ENCODE measurements at regions not wholly inside any gene's neighbourhood (a gene's known extent, or its start where the extent isn't known, plus 50 kb on each side); places are given as distances from the start of the nearest gene placed in this dataset.

DNA sequence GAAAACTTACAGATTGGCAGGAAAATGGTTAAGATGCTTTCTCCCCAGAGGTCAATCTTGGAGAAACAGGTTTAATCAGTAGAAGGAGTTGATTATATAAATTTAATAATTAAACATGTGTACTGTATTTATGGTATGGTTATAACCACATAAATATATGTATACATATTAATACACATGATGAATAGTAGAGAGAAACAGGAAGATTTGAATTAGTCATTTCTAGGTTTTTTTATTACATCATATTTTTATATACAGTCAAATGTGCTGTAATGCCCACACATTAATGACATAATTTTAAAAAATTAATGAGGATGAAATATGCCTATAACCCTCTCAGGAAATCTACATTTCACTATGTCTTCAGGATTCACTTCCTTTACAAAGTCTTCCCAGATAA is 229.7 kb downstream of the IKZF2 start:
- Mint-ChIP-seq H3K36me3 (no peaks in the 10 kb centered on the region), H3K9me3 (no peaks in the 10 kb centered on the region), H3K27ac (no peak overlapping the region), H3K4me1 (no peaks in the 10 kb centered on the region), H3K4me3 (no peak overlapping the region), H3K27me3 (no peaks in the 10 kb centered on the region)

DNA sequence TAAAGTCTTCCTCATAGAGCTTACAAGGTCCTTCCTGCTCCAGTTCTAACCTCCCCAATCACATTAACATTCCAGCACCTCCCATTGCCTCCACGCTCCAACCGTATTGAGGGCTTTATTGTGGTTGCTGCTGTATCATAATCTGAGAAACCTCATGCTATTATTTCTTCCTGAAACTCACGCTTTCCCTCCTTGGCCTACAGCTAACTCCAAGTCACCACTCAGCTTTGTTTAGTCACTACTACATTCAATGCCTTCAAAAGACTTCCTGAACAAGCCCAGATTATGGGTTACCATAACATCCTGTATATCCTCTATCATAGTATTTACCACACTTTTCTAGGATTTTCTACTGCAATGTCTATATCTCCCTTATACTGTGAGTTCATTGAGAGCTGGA is 230.4 kb downstream of the IKZF2 start:
- Mint-ChIP-seq H3K4me1 (no peaks in the 10 kb centered on the region), H3K27me3 (peaks cover 2% of the 10 kb centered on the region), H3K9me3 (no peaks in the 10 kb centered on the region), H3K4me3 (no peak overlapping the region), H3K27ac (no peak overlapping the region), H3K36me3 (no peaks in the 10 kb centered on the region)

DNA sequence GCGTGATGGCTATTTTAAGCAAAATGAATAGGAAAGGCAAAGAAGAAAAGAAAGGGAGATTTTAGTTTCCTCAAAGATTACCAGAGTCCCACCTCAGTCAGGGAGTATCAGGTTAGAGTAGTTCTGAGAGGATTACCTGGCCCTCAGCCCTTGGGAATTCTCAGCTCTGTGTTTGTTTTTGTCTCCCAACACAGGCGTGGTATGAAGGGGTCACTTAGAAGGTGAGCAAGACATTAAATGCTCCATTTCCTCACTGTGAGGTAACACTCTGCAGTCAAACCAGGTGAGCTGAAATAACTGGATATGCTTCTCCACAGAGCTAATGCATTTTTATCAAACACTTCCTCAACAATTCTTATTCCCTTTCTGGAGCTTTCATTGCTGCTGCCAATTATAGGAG is 232.2 kb downstream of the IKZF2 start:
- no peak overlapping the region for H3K4me3 Mint-ChIP-seq
- no peaks in the 10 kb centered on the region for H3K9me3 Mint-ChIP-seq
- H3K4me1 Mint-ChIP-seq, result no peaks in the 10 kb centered on the region
- no peaks in the 10 kb centered on the region for H3K36me3 Mint-ChIP-seq
- no peak overlapping the region for H3K27ac Mint-ChIP-seq
- peaks cover 2% of the 10 kb centered on the region for H3K27me3 Mint-ChIP-seq

DNA sequence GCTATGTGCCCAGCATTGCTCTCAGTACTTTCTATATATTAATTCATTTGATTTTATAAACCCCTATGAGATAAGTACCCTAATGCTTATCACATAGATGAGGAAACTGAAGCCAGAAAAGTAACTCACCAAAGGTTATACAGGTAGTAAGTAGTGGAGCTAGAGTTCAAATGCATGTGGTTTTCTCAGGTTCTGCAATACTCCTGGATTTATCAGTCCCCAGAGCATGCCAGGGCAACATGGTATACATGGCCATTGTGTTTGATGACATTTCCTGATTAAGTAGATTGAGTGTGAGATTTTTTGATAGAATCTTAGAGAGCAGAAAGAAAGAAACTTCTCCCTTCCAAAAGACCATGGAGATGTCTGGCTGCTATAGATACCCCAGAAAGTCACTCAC is 233.1 kb downstream of the IKZF2 start:
- Mint-ChIP-seq H3K27me3 (peaks cover 2% of the 10 kb centered on the region), H3K27ac (no peak overlapping the region), H3K4me3 (no peak overlapping the region), H3K36me3 (no peaks in the 10 kb centered on the region), H3K4me1 (no peaks in the 10 kb centered on the region), H3K9me3 (no peaks in the 10 kb centered on the region)

DNA sequence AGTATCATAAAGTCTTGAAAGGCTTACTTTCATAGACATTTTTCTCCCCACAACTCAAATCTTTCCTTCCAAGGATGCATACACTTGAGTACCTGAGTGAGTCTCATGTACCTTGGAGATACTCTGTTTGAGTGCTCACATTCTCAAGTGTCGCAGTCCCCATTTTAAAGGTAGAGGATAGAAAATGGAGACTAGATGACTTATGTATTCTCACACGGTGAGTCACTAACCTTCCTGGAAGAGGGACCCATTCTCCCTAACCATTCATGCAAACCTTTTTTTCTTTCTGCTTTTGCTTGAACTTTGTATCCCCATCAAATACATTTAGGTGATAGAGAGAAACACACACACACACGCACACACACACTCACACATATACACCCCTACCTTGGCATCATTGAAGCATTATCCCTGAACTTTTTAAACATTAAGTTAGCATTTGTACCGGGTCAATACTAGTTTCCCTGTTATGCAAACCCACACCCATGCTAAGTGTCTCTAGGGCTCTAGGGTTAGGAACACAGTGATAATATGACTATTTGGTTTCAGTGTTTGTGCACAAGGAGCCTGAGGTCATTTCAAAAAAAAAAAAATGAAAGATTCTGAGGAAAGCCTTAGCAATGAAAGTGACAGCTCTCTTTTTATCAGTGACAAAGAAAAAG is 236.2 kb downstream of the IKZF2 start:
- H3K4me1 Mint-ChIP-seq, result no peaks in the 10 kb centered on the region
- no peak overlapping the region for H3K27ac Mint-ChIP-seq
- H3K36me3 Mint-ChIP-seq, result no peaks in the 10 kb centered on the region
- no peak overlapping the region for H3K4me3 Mint-ChIP-seq
- peaks cover 2% of the 10 kb centered on the region for H3K27me3 Mint-ChIP-seq
- H3K9me3 Mint-ChIP-seq, result no peaks in the 10 kb centered on the region

DNA sequence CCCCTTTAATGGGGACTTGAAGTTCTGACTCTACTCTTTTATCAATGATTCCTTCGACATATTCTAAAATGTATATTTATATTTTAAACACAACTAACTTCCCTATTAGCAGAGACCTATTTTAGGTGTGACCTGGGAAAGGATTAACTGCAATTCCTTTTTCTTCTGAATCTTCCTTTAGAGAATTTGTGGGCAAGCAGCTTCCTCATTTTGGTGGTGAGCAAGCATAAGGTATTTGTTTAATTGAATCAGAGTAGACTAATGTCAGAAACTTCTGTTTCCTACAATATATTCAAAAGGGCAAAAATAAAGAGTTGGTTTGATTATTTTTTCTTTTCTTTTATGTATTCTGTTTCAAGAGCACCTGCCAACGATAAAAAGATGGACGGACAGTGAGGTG is 237.0 kb downstream of the IKZF2 start:
- Mint-ChIP-seq H3K27me3 (peaks cover 2% of the 10 kb centered on the region), H3K4me1 (no peaks in the 10 kb centered on the region), H3K9me3 (no peaks in the 10 kb centered on the region), H3K4me3 (no peak overlapping the region), H3K27ac (no peak overlapping the region), H3K36me3 (no peaks in the 10 kb centered on the region)

DNA sequence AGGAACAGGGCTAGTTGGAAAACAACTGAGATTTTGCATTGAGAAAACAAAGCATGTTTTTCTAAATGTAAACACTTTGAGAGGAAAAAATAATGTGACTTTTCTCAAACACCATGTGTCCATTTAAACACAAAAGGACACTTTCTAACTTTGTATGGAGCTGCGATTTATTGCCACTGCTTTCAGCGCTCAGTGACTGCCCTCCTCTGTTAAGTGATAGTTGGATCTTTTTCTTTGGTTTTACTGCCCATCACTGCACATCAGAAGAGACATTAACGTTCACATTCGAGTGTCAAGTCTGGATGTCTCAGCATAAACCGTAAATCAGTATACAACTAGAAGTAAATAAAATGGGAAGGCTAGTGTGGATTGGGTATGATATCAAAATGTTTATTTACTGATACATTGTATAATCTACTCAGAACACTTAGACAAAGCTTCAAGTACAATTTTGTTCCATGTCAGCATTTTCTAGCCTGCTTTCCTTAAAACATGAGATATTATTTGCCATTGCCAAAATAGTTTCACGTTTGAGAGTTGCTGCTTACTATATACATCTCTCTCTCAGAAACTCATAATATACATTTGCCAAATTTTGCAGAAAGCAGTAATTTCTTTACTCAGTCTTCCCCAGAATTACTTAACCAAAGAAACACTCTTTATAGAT is 237.6 kb downstream of the IKZF2 start:
- Mint-ChIP-seq H3K27me3 (peaks cover 2% of the 10 kb centered on the region), H3K36me3 (no peaks in the 10 kb centered on the region), H3K9me3 (no peaks in the 10 kb centered on the region), H3K4me3 (no peak overlapping the region), H3K4me1 (no peaks in the 10 kb centered on the region), H3K27ac (no peak overlapping the region)

DNA sequence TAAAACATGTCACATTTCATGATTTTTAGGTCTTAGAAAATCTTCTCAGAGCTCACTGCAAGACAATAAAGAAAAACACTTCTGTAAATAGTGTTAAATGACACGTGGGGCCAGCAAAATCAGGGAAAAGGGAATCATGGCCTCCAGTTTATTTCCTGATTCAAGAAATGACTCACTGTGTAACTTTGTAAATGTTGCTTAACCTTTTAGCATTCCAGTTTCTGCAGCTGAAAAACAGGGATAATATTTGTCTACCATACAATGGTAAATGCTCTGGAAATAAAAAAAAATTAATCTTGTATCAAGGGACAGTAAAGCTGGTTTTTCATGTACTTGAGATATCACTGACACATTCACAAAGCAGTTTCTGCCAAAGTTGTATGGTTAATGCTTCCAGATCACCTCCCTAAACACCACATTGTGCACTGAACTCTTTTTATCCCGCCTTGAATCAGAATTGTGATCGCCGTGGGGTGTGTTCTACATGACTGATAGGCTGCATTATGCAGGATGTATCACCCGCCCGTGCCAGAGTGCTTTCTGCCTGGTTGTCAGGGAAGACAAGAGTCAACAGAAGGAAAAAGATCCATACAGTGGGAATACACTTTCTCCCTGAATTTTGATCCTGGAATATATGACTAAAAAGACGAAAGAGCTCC is 238.8 kb downstream of the IKZF2 start:
- Mint-ChIP-seq H3K9me3 (no peaks in the 10 kb centered on the region), H3K4me1 (no peaks in the 10 kb centered on the region), H3K27me3 (peaks cover 2% of the 10 kb centered on the region), H3K36me3 (no peaks in the 10 kb centered on the region), H3K4me3 (no peak overlapping the region), H3K27ac (no peak overlapping the region)

DNA sequence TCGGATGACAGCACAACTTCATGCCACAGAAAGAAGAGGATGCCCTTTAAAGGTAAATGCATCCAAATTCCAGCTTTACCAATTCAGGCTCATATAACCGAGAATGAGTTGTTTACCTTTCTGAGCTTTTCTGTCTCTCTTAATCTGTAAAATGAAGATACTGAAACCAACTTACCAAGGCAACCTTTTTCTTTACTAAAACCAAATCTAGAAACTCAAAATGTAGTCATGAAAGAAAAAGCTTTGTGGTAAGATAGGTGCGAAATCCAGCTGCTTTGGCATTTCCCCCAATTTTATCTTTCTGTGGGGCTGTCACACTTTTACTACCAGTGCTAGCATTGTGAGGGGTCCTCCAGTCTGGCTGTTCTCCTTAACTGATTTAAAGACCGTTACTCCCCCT is 240.4 kb downstream of the IKZF2 start:
- Mint-ChIP-seq H3K27me3 (no peaks in the 10 kb centered on the region), H3K9me3 (no peaks in the 10 kb centered on the region), H3K4me3 (no peak overlapping the region), H3K27ac (no peak overlapping the region), H3K36me3 (no peaks in the 10 kb centered on the region), H3K4me1 (no peaks in the 10 kb centered on the region)

DNA sequence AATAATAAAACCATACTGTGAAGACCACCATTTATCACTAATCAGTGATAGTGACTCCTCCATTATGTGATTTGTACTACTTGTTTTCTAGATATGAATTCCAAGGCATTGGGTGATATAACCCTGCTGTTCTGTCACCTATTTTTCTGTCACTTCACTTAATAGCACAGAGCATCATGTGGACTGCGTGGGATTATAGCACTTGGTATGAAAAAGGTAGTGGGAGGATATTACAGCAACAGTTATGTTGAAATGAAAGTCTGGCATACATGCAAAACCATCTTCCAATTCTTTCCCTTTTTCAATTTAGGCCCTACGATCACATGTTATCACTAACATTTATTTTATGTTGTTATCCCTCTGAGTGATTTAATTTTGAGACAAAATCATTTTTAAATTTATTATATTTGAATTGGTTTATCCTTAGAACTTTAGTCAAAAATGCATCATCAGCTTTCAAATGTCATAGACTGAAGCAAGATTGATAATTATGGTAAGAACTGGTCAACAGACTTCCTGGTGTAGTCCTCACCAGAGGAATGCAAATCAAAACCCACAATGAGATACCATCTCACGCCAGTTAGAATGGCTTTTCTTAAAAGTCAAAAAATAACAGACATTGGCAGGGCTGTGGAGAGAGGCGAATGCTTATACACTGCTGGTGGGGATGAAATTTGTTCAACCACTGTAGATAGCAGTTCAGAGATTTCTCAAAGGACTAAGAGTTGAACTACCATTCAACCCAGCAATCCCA is 242.6 kb downstream of the IKZF2 start:
- Mint-ChIP-seq H3K9me3 (no peaks in the 10 kb centered on the region), H3K27me3 (no peaks in the 10 kb centered on the region), H3K4me3 (no peak overlapping the region), H3K27ac (peak overlapping the region; percentile 47), H3K4me1 (no peaks in the 10 kb centered on the region), H3K36me3 (no peaks in the 10 kb centered on the region)

DNA sequence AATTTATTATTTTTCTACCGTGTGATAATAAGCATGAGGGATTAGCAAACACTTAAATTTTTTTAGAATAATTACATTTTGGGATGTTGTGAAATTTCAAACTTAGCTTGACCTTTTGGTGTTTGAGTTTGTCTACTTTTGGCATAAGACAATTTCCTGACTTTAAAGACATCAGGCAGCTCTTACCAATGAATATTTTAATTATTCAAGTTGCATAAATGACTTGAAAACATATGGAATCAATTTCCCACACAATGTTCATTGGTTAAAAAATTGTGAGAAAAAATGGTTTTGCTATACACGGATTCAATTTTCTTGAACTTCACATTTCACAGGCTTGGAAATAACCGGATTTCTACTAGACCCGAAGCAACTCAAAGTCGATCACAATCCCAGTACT is 243.4 kb downstream of the IKZF2 start:
- no peaks in the 10 kb centered on the region for H3K36me3 Mint-ChIP-seq
- H3K27me3 Mint-ChIP-seq, result no peaks in the 10 kb centered on the region
- no peaks in the 10 kb centered on the region for H3K9me3 Mint-ChIP-seq
- H3K4me3 Mint-ChIP-seq, result no peak overlapping the region
- H3K27ac Mint-ChIP-seq, result no peak overlapping the region
- H3K4me1 Mint-ChIP-seq, result no peaks in the 10 kb centered on the region

DNA sequence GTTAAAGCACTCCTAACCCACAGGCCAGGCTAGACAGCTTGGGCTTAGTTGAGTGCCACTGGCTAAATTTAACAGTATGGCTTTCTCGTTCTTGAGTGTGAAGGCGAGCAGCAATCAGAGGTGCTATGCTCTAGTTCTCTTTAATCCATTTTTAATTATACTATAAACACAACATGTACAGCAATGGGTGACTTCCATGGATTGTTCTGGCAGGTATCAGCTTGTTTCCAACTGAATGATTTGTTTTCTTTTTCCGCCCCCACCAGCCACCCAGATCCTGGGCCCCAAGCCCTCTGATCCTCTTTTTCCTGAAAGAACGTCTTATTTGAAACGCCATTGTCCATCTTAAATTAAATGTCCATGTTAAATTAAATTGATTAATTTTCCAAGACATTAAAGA is 244.8 kb downstream of the IKZF2 start:
- H3K36me3 Mint-ChIP-seq, result no peaks in the 10 kb centered on the region
- no peaks in the 10 kb centered on the region for H3K9me3 Mint-ChIP-seq
- H3K4me3 Mint-ChIP-seq, result no peak overlapping the region
- no peak overlapping the region for H3K27ac Mint-ChIP-seq
- H3K27me3 Mint-ChIP-seq, result no peaks in the 10 kb centered on the region
- H3K4me1 Mint-ChIP-seq, result no peaks in the 10 kb centered on the region

DNA sequence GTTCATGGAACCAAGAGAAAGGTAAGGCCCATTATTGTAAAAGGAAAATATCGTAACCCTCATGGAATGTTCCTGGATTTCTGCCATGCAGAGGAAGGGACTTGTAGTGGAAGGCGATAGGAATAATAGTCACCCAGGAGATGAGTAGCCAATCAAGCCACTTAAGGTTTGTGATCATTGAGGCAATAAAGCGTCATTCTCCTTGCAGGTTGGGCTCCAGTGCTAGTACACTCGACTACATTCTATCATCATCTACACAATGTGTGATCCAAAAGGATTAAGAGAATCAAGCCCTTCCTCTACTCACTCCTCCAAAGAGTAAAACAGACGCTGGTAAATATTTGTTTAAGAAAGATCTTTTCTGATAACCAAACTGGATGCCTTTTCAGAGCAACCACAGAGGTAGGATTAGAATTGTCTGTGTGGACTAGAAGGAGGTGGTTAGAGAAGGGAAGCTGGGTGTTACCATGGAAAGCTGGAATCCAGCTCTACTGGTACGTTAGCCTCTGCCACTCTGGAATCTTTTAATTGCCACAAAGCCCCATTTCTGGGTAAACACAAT is 245.7 kb downstream of the IKZF2 start:
- H3K9me3 Mint-ChIP-seq, result no peaks in the 10 kb centered on the region
- H3K27ac Mint-ChIP-seq, result no peak overlapping the region
- no peaks in the 10 kb centered on the region for H3K4me1 Mint-ChIP-seq
- H3K4me3 Mint-ChIP-seq, result no peak overlapping the region
- no peaks in the 10 kb centered on the region for H3K27me3 Mint-ChIP-seq
- H3K36me3 Mint-ChIP-seq, result no peaks in the 10 kb centered on the region

DNA sequence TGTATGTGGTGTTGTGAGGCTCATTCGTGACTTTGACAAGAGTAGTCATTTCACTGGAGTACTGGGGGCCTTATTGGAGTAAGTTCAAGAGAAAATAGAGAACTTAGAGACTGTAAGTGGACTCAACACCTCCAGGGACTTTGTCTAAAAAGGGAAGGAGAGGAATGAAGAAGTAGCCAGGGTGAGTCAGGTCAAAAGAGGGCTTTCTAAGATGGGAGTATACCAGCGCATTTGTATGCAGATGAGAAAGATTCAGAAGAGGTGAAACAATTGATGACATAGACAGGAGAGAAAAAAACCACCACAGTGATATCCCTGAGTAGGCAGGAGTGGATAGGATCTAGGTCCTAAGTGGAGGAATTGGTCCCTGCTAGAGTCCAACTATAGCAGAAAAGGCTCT is 246.8 kb downstream of the IKZF2 start:
- H3K27ac Mint-ChIP-seq, result no peak overlapping the region
- H3K4me3 Mint-ChIP-seq, result no peak overlapping the region
- H3K9me3 Mint-ChIP-seq, result no peaks in the 10 kb centered on the region
- H3K27me3 Mint-ChIP-seq, result no peaks in the 10 kb centered on the region
- H3K4me1 Mint-ChIP-seq, result no peaks in the 10 kb centered on the region
- no peaks in the 10 kb centered on the region for H3K36me3 Mint-ChIP-seq

DNA sequence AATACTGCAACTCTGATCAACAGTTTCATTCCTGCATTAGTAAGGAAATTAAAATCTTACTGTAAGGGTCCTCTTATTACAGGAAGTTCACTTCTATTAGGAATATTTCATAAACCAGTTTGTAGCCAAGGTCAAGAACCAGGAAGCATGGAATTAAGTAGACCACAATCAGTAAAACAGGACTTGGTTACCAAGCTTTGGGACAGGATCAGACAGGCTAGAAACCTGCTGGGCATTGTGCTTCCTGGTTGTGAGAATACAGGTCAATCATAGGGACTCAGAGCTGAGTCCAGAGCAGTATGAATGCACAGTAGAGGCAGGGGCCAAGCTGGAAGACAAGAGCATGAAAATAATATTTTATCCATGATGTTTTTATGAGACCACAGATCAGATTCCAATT is 248.0 kb downstream of the IKZF2 start:
- Mint-ChIP-seq H3K4me1 (no peaks in the 10 kb centered on the region), H3K27ac (no peak overlapping the region), H3K4me3 (no peak overlapping the region), H3K36me3 (no peaks in the 10 kb centered on the region), H3K9me3 (no peaks in the 10 kb centered on the region), H3K27me3 (no peaks in the 10 kb centered on the region)

DNA sequence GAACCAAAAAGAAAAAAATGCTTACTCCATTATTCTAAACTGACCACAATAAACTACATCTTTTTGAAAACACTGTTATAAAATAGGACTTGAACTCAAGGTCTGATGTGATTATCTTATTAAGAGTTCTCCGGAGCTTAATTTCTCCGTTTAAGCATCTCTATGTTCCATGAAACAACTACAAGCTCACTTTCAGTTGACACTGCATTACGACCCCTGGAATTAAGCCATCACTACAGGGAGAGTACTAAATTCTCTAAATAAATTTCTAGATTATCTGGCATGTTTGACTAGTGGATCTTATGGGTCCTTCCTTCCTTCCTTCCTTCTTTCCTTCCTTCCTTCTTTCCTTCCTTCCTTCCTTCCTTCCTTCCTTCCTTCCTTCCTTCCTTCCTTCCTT is 249.0 kb downstream of the IKZF2 start:
- no peaks in the 10 kb centered on the region for H3K36me3 Mint-ChIP-seq
- no peak overlapping the region for H3K4me3 Mint-ChIP-seq
- H3K4me1 Mint-ChIP-seq, result no peaks in the 10 kb centered on the region
- H3K27me3 Mint-ChIP-seq, result no peaks in the 10 kb centered on the region
- no peaks in the 10 kb centered on the region for H3K9me3 Mint-ChIP-seq
- H3K27ac Mint-ChIP-seq, result no peak overlapping the region

Data from activated naive CD4-positive, alpha-beta T cell treated with anti-CD3 and anti-CD28 coated beads, Interleukin-2, amount 50 U/mL, for 24 hours (primary cell).